Mucosa of rectum (tissue), 2 donors: ENCODE measurements at regions not wholly inside any gene's neighbourhood (a gene's known extent, or its start where the extent isn't known, plus 50 kb on each side); places are given as distances from the start of the nearest gene placed in this dataset.

ENCODE experiments used
- H3K27ac ChIP-seq, 2 donors: one replicate each; pipeline ENCODE4 v1.7.0; 2013; ENCODE audit warnings: inconsistent platforms in 2 of 2, low read depth in 2 of 2, low read length in 2 of 2
- H3K27me3 ChIP-seq, 2 donors: one replicate each; pipeline ENCODE4 v1.7.0; 2013; ENCODE audit warnings: low read length in 2 of 2; ENCODE audit not compliant: control insufficient read depth in 2 of 2, insufficient read depth in 2 of 2
- H3K36me3 ChIP-seq, 2 donors: one replicate each; pipeline ENCODE4 v1.7.0; 2013; ENCODE audit warnings: low read length in 2 of 2; ENCODE audit not compliant: control insufficient read depth in 2 of 2, insufficient read depth in 2 of 2
- H3K4me1 ChIP-seq, 2 donors: one replicate each; pipeline ENCODE4 v1.7.0; 2013; ENCODE audit warnings: low read length in 2 of 2, mild to moderate bottlenecking in 1 of 2; ENCODE audit not compliant: control insufficient read depth in 2 of 2, insufficient read depth in 2 of 2
- H3K4me3 ChIP-seq, 2 donors: one replicate each; pipeline ENCODE4 v1.7.0; 2013; ENCODE audit warnings: low read length in 2 of 2
- H3K9ac ChIP-seq, 2 donors: one replicate each; pipeline ENCODE4 v1.7.0; 2013; ENCODE audit warnings: low read length in 2 of 2, low read depth in 1 of 2, mild to moderate bottlenecking in 1 of 2
- H3K9me3 ChIP-seq, 2 donors: one replicate each; pipeline ENCODE4 v1.7.0; 2013; ENCODE audit warnings: low read length in 2 of 2; ENCODE audit not compliant: control insufficient read depth in 2 of 2
- donor health status: healthy.
- donor health status: Normal muscosa, but diverticular disease.

DNA sequence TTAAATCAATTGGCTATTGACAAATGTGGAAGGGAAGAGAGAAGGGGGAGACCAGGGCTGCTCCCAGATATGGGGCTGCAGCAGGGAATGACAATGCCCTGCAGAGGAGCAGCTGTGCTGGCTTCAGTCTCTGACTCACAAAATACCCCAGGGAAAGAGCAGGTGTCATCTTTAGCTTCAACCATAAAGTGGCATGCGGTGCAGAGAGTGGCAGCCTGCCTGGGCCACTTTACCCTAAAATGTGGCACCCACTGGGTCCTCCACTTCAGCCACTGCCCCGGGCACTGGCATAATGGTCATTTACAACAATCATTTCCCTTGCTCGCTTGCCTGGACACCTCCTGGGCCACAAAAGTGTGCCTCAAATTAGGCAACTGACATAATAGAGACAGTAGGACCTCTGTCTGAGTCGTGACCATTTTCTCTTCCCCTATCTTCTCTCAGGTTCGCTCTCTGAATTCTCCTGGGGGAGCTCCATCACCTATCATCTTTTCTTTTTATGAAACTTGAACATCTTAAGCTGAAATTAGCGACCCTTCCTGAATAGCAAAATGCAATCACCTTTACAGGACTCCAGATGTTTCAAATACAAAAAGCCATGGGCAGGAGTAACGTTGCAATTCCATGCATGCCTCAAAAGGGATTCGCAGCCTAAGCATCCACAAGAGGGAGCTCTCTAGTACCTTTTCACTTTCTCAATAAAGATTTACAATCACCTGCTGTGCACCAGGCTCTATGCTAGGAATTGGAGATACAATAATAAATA lies 179.9 kb upstream of the ATF7IP start:
- Histone ChIP-seq H3K27me3 (no peaks in the 10 kb centered on the region), H3K27ac (no peak overlapping the region), H3K36me3 (no peaks in the 10 kb centered on the region), H3K4me1 (peaks cover 3 to 14% of the 10 kb centered on the region in 2 donors), H3K4me3 (peak overlapping the region in 1 of 2 donors; percentile 31), H3K9ac (no peak overlapping the region), H3K9me3 (no peaks in the 10 kb centered on the region)

DNA sequence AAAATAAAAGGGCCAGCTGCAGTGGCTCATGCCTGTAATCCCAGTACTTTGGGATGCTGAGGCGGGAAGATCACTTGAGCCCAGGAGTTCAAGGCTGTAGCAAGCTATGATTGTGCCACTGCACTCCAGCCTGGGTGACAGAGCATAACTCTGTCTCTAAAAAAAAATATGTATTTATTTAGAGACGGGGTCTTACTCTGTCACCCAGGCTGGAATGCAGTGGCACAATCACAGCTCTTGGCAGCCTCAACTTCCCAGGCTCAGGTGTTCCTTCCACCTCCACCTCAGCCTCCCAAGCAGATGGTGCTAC lies 179.3 kb upstream of the ATF7IP start:
- H3K36me3 ChIP-seq = no peaks in the 10 kb centered on the region
- no peak overlapping the region for H3K27ac ChIP-seq
- no peaks in the 10 kb centered on the region for H3K27me3 ChIP-seq
- H3K9ac ChIP-seq = no peak overlapping the region
- peak overlapping the region in 1 of 2 donors; percentile 31 for H3K4me3 ChIP-seq
- peaks cover 3 to 14% of the 10 kb centered on the region in 2 donors for H3K4me1 ChIP-seq
- H3K9me3 ChIP-seq = no peaks in the 10 kb centered on the region

DNA sequence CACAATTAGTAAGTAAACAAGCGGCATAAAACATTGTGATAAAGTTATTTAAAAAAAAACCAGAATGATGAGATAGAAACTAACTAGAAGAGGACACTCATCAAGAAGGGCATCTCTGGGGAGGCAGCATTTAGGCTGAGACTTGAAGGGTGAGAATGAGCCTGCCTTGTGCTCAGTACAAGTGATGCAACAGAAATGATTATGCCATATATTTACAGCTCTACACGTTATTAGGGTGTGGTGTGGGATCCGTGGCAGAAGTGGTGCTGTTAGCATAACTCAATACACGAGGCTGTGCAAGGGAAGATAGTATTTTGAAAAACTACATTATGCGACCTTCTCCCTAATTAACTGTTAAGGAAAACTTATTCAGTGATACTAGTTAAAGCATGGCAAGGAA lies 178.5 kb upstream of the ATF7IP start:
- Histone ChIP-seq H3K4me3 (no peak overlapping the region), H3K27ac (no peak overlapping the region), H3K36me3 (no peaks in the 10 kb centered on the region), H3K9ac (no peak overlapping the region), H3K4me1 (peaks cover 3 to 14% of the 10 kb centered on the region in 2 donors), H3K27me3 (no peaks in the 10 kb centered on the region), H3K9me3 (no peaks in the 10 kb centered on the region)

DNA sequence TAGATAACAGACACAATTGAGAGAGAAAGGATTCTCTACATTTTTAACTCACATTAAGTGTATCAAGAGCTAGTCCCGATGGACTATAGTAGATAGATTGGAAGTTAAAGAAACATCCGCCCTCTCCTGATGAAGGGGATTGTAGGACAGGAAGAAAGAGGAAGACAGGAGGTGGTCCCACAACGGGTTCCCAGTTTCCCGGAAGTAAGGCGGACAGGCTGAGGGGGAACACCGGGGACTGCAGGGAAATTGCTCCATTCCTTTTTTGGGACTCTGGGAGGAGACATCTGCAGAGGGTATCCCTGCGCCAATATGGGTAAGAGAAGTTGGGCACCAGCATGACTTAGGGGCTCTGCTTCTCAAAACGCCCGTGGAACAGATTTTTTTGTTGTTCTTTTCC lies 177.5 kb upstream of the ATF7IP start:
- Histone ChIP-seq H3K9me3 (no peaks in the 10 kb centered on the region), H3K27ac (no peak overlapping the region), H3K4me3 (no peak overlapping the region), H3K4me1 (peaks cover 3 to 14% of the 10 kb centered on the region in 2 donors), H3K36me3 (no peaks in the 10 kb centered on the region), H3K27me3 (no peaks in the 10 kb centered on the region), H3K9ac (no peak overlapping the region)

DNA sequence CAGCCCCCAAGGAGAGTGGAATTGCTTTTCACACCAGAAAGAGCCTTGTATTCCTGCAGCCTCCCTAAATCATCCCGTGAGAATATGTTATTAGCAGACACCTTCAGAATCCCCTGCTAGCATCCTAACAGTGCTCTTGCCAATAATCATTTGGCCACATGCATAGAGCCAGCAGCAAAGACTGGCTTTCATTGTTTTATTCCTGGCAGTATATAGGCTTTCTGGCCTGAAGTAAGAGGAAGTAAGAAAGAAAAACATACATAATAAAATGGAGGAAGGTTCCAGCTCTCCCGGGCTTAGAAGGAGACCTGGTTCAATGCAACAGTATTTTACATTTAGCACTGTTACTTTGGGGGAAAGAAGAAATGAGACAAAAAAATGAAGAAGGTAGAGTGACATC lies 176.7 kb upstream of the ATF7IP start:
- Histone ChIP-seq H3K9me3 (no peaks in the 10 kb centered on the region), H3K27ac (peak overlapping the region; percentile 3 to 72), H3K36me3 (no peaks in the 10 kb centered on the region), H3K4me1 (peaks cover 3 to 14% of the 10 kb centered on the region in 2 donors), H3K4me3 (no peak overlapping the region), H3K27me3 (no peaks in the 10 kb centered on the region), H3K9ac (no peak overlapping the region)

DNA sequence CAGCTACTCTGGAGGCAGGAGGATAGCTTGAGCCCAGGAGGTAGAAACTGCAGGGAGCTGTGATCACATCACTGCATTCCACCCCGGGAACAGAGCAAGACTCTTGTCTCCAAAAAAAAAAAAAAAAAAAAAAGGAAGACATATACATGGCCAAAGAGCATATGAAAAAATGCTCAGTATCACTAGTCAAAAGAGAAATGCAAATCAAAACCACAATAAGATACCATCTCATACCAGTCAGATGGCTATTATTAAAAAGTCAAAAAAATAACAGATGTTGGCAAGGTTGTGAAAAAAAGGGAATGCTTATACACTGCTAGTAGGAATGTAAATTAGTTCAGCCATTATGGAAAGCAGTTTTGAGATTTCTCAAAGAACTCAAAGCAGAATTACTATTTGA lies 174.8 kb upstream of the ATF7IP start:
- Histone ChIP-seq H3K4me3 (no peak overlapping the region), H3K9ac (no peak overlapping the region), H3K36me3 (no peaks in the 10 kb centered on the region), H3K27ac (no peak overlapping the region), H3K4me1 (peaks cover under 1 to 14% of the 10 kb centered on the region in 2 donors), H3K27me3 (no peaks in the 10 kb centered on the region), H3K9me3 (no peaks in the 10 kb centered on the region)

DNA sequence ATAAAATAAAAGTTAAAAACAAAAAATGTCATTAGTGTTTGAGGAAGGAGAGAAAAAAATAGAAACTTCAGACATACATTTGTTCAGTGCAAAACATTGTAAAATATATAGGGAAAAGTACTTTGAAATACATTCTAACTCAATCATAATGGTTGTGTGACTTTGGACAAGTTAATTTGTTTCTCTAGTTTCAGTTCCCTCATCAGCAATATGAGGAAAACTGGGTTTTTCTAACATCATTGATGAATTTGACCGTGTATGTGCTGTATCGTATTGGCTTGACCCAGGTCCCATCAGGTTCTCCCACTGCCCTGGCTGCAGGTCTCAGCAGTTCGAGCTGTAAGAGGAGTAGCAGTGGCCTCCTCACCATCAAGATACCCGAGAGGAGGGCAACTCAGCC lies 173.9 kb upstream of the ATF7IP start:
- no peak overlapping the region for H3K9ac ChIP-seq
- no peak overlapping the region for H3K4me3 ChIP-seq
- H3K27ac ChIP-seq = no peak overlapping the region
- peaks cover 0 to 11% of the 10 kb centered on the region in 2 donors for H3K4me1 ChIP-seq
- no peaks in the 10 kb centered on the region for H3K27me3 ChIP-seq
- no peaks in the 10 kb centered on the region for H3K36me3 ChIP-seq
- no peaks in the 10 kb centered on the region for H3K9me3 ChIP-seq

DNA sequence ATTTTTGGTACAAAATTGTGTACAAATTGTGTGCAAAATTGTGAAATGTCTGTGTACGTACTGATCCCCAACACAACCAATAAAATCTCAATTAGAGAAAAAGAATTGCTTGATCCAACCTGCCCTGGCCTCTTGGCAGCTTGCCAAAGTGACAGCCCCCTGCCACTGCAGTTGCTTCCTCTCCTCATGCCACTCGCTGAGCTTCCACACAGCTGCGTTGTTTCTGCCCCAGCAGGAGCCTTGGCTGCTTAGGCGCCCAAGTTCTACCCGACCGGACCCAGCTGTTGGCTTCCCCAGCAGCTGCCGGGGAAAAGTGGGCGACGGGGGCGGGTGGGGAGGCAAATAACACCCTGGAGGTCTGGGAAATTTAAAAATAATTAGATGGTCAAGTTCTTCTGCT lies 171.8 kb upstream of the ATF7IP start:
- Histone ChIP-seq H3K4me3 (no peak overlapping the region), H3K27me3 (no peaks in the 10 kb centered on the region), H3K27ac (no peak overlapping the region), H3K4me1 (peaks cover 0 to 6% of the 10 kb centered on the region in 2 donors), H3K36me3 (no peaks in the 10 kb centered on the region), H3K9me3 (no peaks in the 10 kb centered on the region), H3K9ac (no peak overlapping the region)

DNA sequence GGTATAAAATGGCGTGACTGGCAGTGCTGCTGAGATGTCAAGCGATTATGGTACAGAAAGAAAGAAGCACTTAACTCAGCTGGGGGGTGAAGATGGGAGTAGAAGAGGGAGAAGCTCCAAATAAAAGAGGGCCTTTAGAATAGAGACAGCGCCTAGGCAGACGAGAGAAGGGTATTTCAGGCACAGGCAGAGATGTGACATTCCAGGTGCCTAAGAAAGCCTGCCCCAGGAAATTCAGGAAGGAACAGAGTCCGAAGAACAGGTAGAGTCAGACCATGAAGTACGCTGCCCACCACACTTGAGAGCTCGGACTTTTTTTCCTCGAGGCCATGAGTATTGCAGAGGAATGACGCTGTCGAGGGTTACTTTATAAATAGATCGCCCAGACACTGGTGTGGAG lies 170.9 kb upstream of the ATF7IP start:
- Histone ChIP-seq H3K9me3 (no peaks in the 10 kb centered on the region), H3K4me3 (no peak overlapping the region), H3K9ac (no peak overlapping the region), H3K36me3 (no peaks in the 10 kb centered on the region), H3K27me3 (no peaks in the 10 kb centered on the region), H3K27ac (no peak overlapping the region), H3K4me1 (no peaks in the 10 kb centered on the region)

DNA sequence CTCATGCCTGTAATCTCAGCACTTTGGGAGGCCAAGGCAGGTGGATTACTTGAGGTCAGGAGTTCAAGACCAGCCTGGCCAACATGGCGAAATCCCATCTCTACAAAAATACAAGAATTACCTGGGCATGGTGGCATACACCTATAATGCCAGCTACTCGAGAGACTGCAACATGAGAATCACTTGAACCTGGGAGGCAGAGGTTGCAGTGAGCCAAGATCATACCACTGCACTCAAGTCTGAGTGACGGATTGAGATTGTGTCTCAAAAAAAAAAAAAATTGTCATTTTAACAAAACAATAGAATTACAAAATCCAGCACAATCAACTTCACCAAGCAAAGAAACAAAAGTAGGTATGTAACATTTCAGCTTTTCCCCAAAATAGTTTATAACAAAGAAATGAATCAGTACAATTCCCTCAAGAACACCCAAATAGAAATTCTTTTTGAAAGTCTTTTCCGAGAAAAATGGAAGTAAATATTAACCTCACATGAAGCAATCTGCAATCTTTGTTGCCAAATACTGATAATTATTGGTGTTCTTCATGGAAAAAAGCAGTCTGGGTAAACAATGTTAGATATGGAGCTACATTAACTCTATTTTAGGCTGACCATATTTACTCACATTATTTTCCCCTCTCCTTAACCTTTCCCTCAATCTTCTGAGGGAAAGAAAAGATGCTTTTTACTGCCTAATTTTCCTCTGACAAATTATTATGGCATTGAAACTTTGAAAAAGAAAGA lies 165.9 kb upstream of the ATF7IP start:
- Histone ChIP-seq H3K4me3 (no peak overlapping the region), H3K4me1 (no peaks in the 10 kb centered on the region), H3K36me3 (no peaks in the 10 kb centered on the region), H3K27me3 (no peaks in the 10 kb centered on the region), H3K9ac (no peak overlapping the region), H3K27ac (no peak overlapping the region), H3K9me3 (no peaks in the 10 kb centered on the region)
